ENCODE measurements at regions not wholly inside any gene's neighbourhood (a gene's known extent, or its start where the extent isn't known, plus 50 kb on each side); places are given as distances from the start of the nearest gene placed in this dataset.

- Histone ChIP-seq H3K4me1 (ENCODE audit: control insufficient read depth in 5 of 5, insufficient read depth in 5 of 5, low read length in 5 of 5) (no peaks in the 10 kb centered on the region), H3K9me3 (ENCODE audit: control insufficient read depth in 4 of 4, insufficient read depth in 3 of 4, low read length in 3 of 4) (no peaks in the 10 kb centered on the region), H3K4me3 (no peak overlapping the region), H3K9ac (ENCODE audit: insufficient read depth in 1 of 2, low read length in 2 of 2) (no peak overlapping the region), H3K27ac (ENCODE audit: low read depth in 1 of 2, low read length in 1 of 2) (no peak overlapping the region), H3K27me3 (ENCODE audit: control insufficient read depth in 3 of 3, insufficient read depth in 3 of 3, low read length in 2 of 3) (peaks cover 0 to 4% (median 2%) of the 10 kb centered on the region in 3 donors), H3K36me3 (ENCODE audit: control insufficient read depth in 4 of 4, insufficient read depth in 4 of 4, low read length in 4 of 4) (no peaks in the 10 kb centered on the region)
- 93 to 96% methylated on average over 6 of the region's 6 CpGs for WGBS, 2 donors
- no peak for DNase-seq
- no peak for ATAC-seq (ENCODE audit: insufficient read depth, low FRiP score)
- no peak for TF ChIP-seq CTCF (IDR thresholded peaks at IDR 0.05; ENCODE audit: control extremely low read depth, extremely low read depth)
Measured at GRCh38 chr1:239608469-239608868, 222.1 kb downstream of the CHRM3 start.

GRCh38 chr1:239612379-239612778 is 226.0 kb downstream of the CHRM3 start:
- DNase-seq (no peak), ATAC-seq (ENCODE audit: insufficient read depth, low FRiP score) (no peak)
- Histone ChIP-seq H3K27me3 (ENCODE audit: control insufficient read depth in 3 of 3, insufficient read depth in 3 of 3, low read length in 2 of 3) (peaks cover 0 to 2% (median 0%) of the 10 kb centered on the region in 3 donors), H3K9me3 (ENCODE audit: control insufficient read depth in 4 of 4, insufficient read depth in 3 of 4, low read length in 3 of 4) (no peaks in the 10 kb centered on the region), H3K36me3 (ENCODE audit: control insufficient read depth in 4 of 4, insufficient read depth in 4 of 4, low read length in 4 of 4) (no peaks in the 10 kb centered on the region), H3K4me3 (no peak overlapping the region), H3K4me1 (ENCODE audit: control insufficient read depth in 5 of 5, insufficient read depth in 5 of 5, low read length in 5 of 5) (no peaks in the 10 kb centered on the region), H3K27ac (ENCODE audit: low read depth in 1 of 2, low read length in 1 of 2) (no peak overlapping the region), H3K9ac (ENCODE audit: insufficient read depth in 1 of 2, low read length in 2 of 2) (no peak overlapping the region)
- 67 to 88% methylated on average over 1 of the region's 1 CpG for WGBS, 2 donors
- no peak for TF ChIP-seq CTCF (IDR thresholded peaks at IDR 0.05; ENCODE audit: control extremely low read depth, extremely low read depth)

- no peaks in the 10 kb centered on the region for H3K4me1 ChIP-seq (ENCODE audit: control insufficient read depth in 5 of 5, insufficient read depth in 5 of 5, low read length in 5 of 5)
- TF ChIP-seq CTCF (IDR thresholded peaks at IDR 0.05; ENCODE audit: control extremely low read depth, extremely low read depth) = no peak
- H3K9ac ChIP-seq (ENCODE audit: insufficient read depth in 1 of 2, low read length in 2 of 2) = no peak overlapping the region
- 53 to 56% methylated on average over 1 of the region's 1 CpG for WGBS, 2 donors
- H3K4me3 ChIP-seq = no peak overlapping the region
- H3K9me3 ChIP-seq (ENCODE audit: control insufficient read depth in 4 of 4, insufficient read depth in 3 of 4, low read length in 3 of 4) = peaks cover 0 to 5% (median 0%) of the 10 kb centered on the region in 4 donors
- ATAC-seq (ENCODE audit: insufficient read depth, low FRiP score) (no peak), DNase-seq (no peak)
- peaks cover 0 to 2% (median 0%) of the 10 kb centered on the region in 3 donors for H3K27me3 ChIP-seq (ENCODE audit: control insufficient read depth in 3 of 3, insufficient read depth in 3 of 3, low read length in 2 of 3)
- H3K36me3 ChIP-seq (ENCODE audit: control insufficient read depth in 4 of 4, insufficient read depth in 4 of 4, low read length in 4 of 4) = no peaks in the 10 kb centered on the region
- H3K27ac ChIP-seq (ENCODE audit: low read depth in 1 of 2, low read length in 1 of 2) = no peak overlapping the region
Measured at GRCh38 chr1:239616673-239617072, 230.3 kb downstream of the CHRM3 start.

GRCh38 chr1:239617259-239617658 is 230.9 kb downstream of the CHRM3 start:
- TF ChIP-seq CTCF (IDR thresholded peaks at IDR 0.05; ENCODE audit: control extremely low read depth, extremely low read depth) = no peak
- H3K27ac ChIP-seq (ENCODE audit: low read depth in 1 of 2, low read length in 1 of 2) = no peak overlapping the region
- no peak overlapping the region for H3K4me3 ChIP-seq
- H3K27me3 ChIP-seq (ENCODE audit: control insufficient read depth in 3 of 3, insufficient read depth in 3 of 3, low read length in 2 of 3) = peaks cover 0 to 2% (median 0%) of the 10 kb centered on the region in 3 donors
- 88 to 91% methylated on average over 6 of the region's 6 CpGs for WGBS, 2 donors
- H3K36me3 ChIP-seq (ENCODE audit: control insufficient read depth in 4 of 4, insufficient read depth in 4 of 4, low read length in 4 of 4) = no peaks in the 10 kb centered on the region
- H3K9me3 ChIP-seq (ENCODE audit: control insufficient read depth in 4 of 4, insufficient read depth in 3 of 4, low read length in 3 of 4) = peaks cover 0 to 6% (median 0%) of the 10 kb centered on the region in 4 donors
- DNase-seq = no peak
- ATAC-seq (ENCODE audit: insufficient read depth, low FRiP score) = no peak
- H3K4me1 ChIP-seq (ENCODE audit: control insufficient read depth in 5 of 5, insufficient read depth in 5 of 5, low read length in 5 of 5) = no peaks in the 10 kb centered on the region
- H3K9ac ChIP-seq (ENCODE audit: insufficient read depth in 1 of 2, low read length in 2 of 2) = no peak overlapping the region

All from lung (tissue), 11 donors.